SK-N-MC (cell line): ENCODE measurements at regions not wholly inside any gene's neighbourhood (a gene's known extent, or its start where the extent isn't known, plus 50 kb on each side); places are given as distances from the start of the nearest gene placed in this dataset.

Experiments
- EZH2 ChIP-seq: fragments of 200-600 bp; sonication (generic); IDR thresholded peaks from one replicate; pipeline ENCODE4 v1.6.1; 2017; ENCODE audit warnings: antibody characterized with exemption
- POLR2AphosphoS5 ChIP-seq: IDR thresholded peaks from 2 replicates; pipeline ENCODE4 v1.6.1; 2012; ENCODE audit warnings: mild to moderate bottlenecking, low read depth, low read length, borderline replicate concordance

DNA sequence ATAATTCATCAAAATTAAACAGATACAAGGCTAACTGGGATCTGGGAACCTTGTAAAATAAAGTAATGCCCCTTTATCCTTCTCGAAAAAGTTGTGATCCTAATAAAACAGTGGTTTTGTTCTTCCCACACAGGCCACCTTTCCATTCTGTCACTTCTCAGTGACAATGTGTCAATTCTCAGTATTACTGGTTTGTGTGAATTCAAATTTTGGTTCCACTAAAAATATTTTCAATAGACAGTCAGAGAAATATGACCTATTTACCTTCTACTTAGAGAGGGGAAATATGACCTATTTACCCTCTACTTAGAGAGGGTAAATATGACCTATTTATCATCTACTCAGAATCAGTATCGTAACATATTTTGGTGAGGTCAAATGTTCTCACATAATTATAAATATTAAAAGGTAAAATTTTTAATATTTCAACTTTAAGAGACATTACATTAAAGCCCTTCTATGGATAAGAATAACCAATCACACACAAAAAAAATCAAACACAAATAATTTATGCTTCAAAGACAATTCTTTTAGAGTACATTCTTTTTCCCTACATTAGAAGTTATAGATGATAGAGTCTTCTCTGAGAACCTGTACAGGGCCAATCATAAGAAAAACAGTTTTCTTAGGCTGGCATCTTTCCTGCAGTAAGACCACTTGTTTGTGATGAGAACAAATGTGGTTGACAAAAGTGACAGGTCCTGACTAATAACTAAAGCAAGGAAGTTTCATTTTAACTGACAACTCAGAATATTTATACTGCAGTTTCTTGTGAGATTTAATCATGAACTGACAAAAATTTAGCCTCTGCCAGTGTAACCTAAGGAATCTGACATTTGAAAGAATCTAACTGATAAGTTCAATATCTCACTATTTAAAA, 323.3 kb downstream of the DIPK2A start:
- TF ChIP-seq EZH2 (no peak), POLR2AphosphoS5 (no peak)
